Stimulated activated CD8-positive, alpha-beta memory T cell treated with anti-CD3 and anti-CD28 coated beads, Interleukin-2, amount 100 ng/mL, for 48 hours (primary cell): ENCODE measurements at regions not wholly inside any gene's neighbourhood (a gene's known extent, or its start where the extent isn't known, plus 50 kb on each side); places are given as distances from the start of the nearest gene placed in this dataset.
"Not testable (repeated sequence)": the region's sequence is repeated elsewhere in the genome, so short reads cannot be mapped to it uniquely, and the experiment has no call there.

Experiments used
- DNase-seq, 2 donors: peaks; one replicate each; pipeline ENCODE4 v3.0.0-alpha.2; 2020; ENCODE audit warnings: low read depth in 2 of 2

GRCh38 chr2:128505575-128506526 lies 187.2 kb upstream of the HS6ST1 start:
- no peak for DNase-seq

GRCh38 chr2:128506534-128506933 lies 187.9 kb upstream of the HS6ST1 start:
- DNase-seq = no peak

GRCh38 chr2:128510701-128511397 lies 192.2 kb upstream of the HS6ST1 start:
- DNase-seq = no peak

GRCh38 chr2:128511731-128512378 lies 193.2 kb upstream of the HS6ST1 start:
- no peak for DNase-seq

- DNase-seq = no peak
Observed at GRCh38 chr2:128512379-128513115, 193.9 kb upstream of the HS6ST1 start.

- DNase-seq = no peak
Observed at GRCh38 chr2:128513116-128513960, 194.7 kb upstream of the HS6ST1 start.

- no peak for DNase-seq
Observed at GRCh38 chr2:128513961-128514283, 195.3 kb upstream of the HS6ST1 start.

- DNase-seq = no peak
Observed at GRCh38 chr2:128514555-128514955, 195.9 kb upstream of the HS6ST1 start.

GRCh38 chr2:128516938-128517337 lies 198.3 kb upstream of the HS6ST1 start:
- no peak for DNase-seq

GRCh38 chr2:128519028-128519427 lies 200.4 kb upstream of the HS6ST1 start:
- not testable (repeated sequence) for DNase-seq

- DNase-seq = no peak
Observed at GRCh38 chr2:128519517-128520215, 201.0 kb upstream of the HS6ST1 start.

- DNase-seq = no peak
Observed at GRCh38 chr2:128520340-128520739, 201.7 kb upstream of the HS6ST1 start.

- DNase-seq = peak; percentile 11 to 49
Observed at GRCh38 chr2:128520791-128521190, 202.1 kb upstream of the HS6ST1 start.

- no peak for DNase-seq
Observed at GRCh38 chr2:128521482-128521881, 202.8 kb upstream of the HS6ST1 start.

GRCh38 chr2:128522829-128523228 lies 204.2 kb upstream of the HS6ST1 start:
- DNase-seq = no peak

GRCh38 chr2:128523457-128523856 lies 204.8 kb upstream of the HS6ST1 start:
- DNase-seq = no peak

- no peak for DNase-seq
Observed at GRCh38 chr2:128524183-128524582, 205.5 kb upstream of the HS6ST1 start.

- DNase-seq = no peak
Observed at GRCh38 chr2:128525653-128526052, 207.0 kb upstream of the HS6ST1 start.

GRCh38 chr2:128526455-128526976 lies 207.8 kb upstream of the HS6ST1 start:
- DNase-seq = no peak

- DNase-seq = no peak
Observed at GRCh38 chr2:128528133-128528532, 209.5 kb upstream of the HS6ST1 start.
